Neural progenitor cell (in vitro differentiated cells): ENCODE measurements at regions not wholly inside any gene's neighbourhood (a gene's known extent, or its start where the extent isn't known, plus 50 kb on each side); places are given as distances from the start of the nearest gene placed in this dataset.
"Not testable (repeated sequence)": the region's sequence is repeated elsewhere in the genome, so short reads cannot be mapped to it uniquely, and the experiment has no call there.

ENCODE experiments used
- CTCF ChIP-seq: fragments of 200-600 bp; sonication (generic); IDR thresholded peaks from 2 replicates; pipeline ENCODE4 v1.5.1; 2017; ENCODE audit warnings: antibody characterized with exemption, mild to moderate bottlenecking
- EZH2 ChIP-seq: fragments of 200-600 bp; sonication (generic); IDR thresholded peaks from 2 replicates; pipeline ENCODE4 v1.6.1; 2017; ENCODE audit warnings: antibody characterized with exemption, mild to moderate bottlenecking, moderate library complexity

DNA sequence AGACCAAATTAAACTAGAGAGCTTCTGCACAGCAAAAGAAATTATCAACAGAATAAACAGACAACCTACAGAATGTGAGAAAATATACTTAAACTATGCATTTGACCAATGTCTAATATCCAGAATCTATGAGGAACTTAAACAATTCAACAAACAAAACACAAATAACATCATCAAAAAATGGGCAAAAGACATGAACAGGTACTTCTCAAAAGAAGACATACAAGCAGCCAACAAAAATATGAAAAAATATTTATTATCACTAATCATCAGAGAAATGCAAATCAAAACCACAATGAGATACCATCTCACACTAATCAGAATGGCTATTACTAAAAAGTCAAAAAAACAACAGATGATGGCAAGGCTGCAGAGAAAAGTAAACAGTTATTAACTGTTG lies 236.2 kb upstream of the FAT3 start:
- not testable (repeated sequence) for TF ChIP-seq CTCF, EZH2
